ENCODE measurements at regions not wholly inside any gene's neighbourhood (a gene's known extent, or its start where the extent isn't known, plus 50 kb on each side); places are given as distances from the start of the nearest gene placed in this dataset.

DNA sequence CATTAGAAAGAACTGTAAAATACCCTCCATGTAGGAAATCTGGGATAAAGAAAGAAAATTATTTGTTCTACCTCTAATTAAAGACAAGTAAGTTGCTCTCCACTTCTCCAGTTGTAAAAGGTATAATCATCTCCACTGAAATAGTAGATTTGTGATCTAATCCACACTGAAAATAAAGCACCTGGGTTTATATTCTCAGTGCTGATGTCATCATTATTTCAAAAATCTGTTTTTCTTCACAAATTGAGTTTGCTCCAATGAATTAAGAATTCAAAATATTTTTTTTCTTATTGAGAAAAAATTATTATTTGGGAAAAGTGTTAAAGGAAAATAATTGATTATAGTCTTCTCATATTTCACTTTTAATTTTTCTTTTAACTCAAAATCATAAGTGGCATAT is 869.2 kb downstream of the SLC16A7 start (continued):
- TF ChIP-seq, protein P1, sequence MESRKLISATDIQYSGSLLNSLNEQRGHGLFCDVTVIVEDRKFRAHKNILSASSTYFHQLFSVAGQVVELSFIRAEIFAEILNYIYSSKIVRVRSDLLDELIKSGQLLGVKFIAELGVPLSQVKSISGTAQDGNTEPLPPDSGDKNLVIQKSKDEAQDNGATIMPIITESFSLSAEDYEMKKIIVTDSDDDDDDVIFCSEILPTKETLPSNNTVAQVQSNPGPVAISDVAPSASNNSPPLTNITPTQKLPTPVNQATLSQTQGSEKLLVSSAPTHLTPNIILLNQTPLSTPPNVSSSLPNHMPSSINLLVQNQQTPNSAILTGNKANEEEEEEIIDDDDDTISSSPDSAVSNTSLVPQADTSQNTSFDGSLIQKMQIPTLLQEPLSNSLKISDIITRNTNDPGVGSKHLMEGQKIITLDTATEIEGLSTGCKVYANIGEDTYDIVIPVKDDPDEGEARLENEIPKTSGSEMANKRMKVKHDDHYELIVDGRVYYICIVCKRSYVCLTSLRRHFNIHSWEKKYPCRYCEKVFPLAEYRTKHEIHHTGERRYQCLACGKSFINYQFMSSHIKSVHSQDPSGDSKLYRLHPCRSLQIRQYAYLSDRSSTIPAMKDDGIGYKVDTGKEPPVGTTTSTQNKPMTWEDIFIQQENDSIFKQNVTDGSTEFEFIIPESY (IDR thresholded peaks at IDR 0.05): no peak
- TF ChIP-seq RAD21 (IDR thresholded peaks at IDR 0.05): no peak
- no peak for TF ChIP-seq GABPA (IDR thresholded peaks at IDR 0.05 in 1 of 2, conservative IDR thresholded peaks at IDR 0.05 in 1 of 2)
- no peak for TF ChIP-seq YY1 (IDR thresholded peaks at IDR 0.05)
- no peak for TF ChIP-seq FOXA2 (IDR thresholded peaks at IDR 0.05)
- TF ChIP-seq, protein P2, sequence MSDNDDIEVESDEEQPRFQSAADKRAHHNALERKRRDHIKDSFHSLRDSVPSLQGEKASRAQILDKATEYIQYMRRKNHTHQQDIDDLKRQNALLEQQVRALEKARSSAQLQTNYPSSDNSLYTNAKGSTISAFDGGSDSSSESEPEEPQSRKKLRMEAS (IDR thresholded peaks at IDR 0.05): no peak
- no peak for TF ChIP-seq HNF4A (conservative IDR thresholded peaks at IDR 0.05)
- no peak for TF ChIP-seq FOXA1 (IDR thresholded peaks at IDR 0.05)

DNA sequence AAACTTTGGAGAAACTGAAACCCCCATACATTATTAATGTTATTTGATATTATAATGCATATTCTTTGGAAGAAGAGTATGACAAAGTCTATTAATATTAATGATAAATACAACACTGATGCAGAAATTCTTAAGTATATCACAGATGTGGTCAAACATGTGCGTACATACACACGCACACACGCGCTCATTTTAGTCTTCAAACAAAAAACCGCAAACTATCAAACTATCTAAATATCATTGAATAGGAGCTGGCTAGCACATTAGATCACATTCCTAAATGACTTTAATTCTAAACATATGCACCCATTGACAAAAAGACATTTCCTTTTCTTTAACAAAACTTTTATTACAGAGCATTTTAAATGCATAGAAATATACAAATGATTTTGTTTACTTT is 872.7 kb downstream of the SLC16A7 start:
- TF ChIP-seq, protein P1 (IDR thresholded peaks at IDR 0.05): no peak
- TF ChIP-seq, protein P3, sequence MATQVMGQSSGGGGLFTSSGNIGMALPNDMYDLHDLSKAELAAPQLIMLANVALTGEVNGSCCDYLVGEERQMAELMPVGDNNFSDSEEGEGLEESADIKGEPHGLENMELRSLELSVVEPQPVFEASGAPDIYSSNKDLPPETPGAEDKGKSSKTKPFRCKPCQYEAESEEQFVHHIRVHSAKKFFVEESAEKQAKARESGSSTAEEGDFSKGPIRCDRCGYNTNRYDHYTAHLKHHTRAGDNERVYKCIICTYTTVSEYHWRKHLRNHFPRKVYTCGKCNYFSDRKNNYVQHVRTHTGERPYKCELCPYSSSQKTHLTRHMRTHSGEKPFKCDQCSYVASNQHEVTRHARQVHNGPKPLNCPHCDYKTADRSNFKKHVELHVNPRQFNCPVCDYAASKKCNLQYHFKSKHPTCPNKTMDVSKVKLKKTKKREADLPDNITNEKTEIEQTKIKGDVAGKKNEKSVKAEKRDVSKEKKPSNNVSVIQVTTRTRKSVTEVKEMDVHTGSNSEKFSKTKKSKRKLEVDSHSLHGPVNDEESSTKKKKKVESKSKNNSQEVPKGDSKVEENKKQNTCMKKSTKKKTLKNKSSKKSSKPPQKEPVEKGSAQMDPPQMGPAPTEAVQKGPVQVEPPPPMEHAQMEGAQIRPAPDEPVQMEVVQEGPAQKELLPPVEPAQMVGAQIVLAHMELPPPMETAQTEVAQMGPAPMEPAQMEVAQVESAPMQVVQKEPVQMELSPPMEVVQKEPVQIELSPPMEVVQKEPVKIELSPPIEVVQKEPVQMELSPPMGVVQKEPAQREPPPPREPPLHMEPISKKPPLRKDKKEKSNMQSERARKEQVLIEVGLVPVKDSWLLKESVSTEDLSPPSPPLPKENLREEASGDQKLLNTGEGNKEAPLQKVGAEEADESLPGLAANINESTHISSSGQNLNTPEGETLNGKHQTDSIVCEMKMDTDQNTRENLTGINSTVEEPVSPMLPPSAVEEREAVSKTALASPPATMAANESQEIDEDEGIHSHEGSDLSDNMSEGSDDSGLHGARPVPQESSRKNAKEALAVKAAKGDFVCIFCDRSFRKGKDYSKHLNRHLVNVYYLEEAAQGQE (IDR thresholded peaks at IDR 0.05): no peak
- no peak for TF ChIP-seq HNF4G (IDR thresholded peaks at IDR 0.05)
- TF ChIP-seq RXRA (IDR thresholded peaks at IDR 0.05): no peak
- TF ChIP-seq SP1 (IDR thresholded peaks at IDR 0.05): no peak
- TF ChIP-seq, protein P4, sequence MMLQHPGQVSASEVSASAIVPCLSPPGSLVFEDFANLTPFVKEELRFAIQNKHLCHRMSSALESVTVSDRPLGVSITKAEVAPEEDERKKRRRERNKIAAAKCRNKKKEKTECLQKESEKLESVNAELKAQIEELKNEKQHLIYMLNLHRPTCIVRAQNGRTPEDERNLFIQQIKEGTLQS (IDR thresholded peaks at IDR 0.05): no peak
- H3K27me3 ChIP-seq (ENCODE audit: control insufficient read depth in 4 of 4, insufficient read depth in 4 of 4, low read length in 3 of 4): no peaks in the 10 kb centered on the region
- H3K4me3 ChIP-seq (ENCODE audit: low read depth in 1 of 3, low read length in 3 of 3): no peak overlapping the region
- no peaks in the 10 kb centered on the region for H3K9me3 ChIP-seq (ENCODE audit: control insufficient read depth in 4 of 4, low read length in 3 of 4)
- H3K4me1 ChIP-seq (ENCODE audit: control insufficient read depth in 4 of 4, insufficient read depth in 4 of 4, low read length in 3 of 4): no peaks in the 10 kb centered on the region
- no peak for DNase-seq (ENCODE audit: low spot score)
- no peaks in the 10 kb centered on the region for H3K36me3 ChIP-seq (ENCODE audit: control insufficient read depth in 4 of 4, insufficient read depth in 3 of 4, low read depth in 1 of 4, low read length in 3 of 4)
- WGBS: 95% methylated on average over 5 of the region's 5 CpGs
- no peak overlapping the region for H3K9ac ChIP-seq (ENCODE audit: low read depth in 1 of 2, low read length in 2 of 2)
- H3K27ac ChIP-seq (ENCODE audit: low read depth in 1 of 2, low read length in 2 of 2): no peak overlapping the region

DNA sequence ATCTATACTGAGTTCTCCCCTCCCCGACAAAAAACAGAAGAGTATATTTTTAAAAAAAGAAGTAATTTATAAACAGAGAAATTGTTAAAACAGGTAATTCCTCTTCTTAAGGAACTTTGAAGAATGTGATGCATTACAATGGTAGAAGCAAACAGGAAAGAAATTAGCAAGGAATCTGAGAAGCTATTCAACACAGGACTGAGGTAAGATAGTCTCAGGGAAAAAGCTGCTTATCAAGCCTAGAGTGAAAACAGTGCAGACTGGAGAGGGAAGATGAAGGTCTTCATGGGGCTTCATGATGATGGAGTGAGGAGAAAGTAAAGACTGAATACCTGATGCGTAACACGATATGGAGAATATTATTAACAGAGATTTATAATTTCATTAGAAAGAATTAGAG is 880.0 kb downstream of the SLC16A7 start:
- Histone ChIP-seq H3K27ac (ENCODE audit: low read depth in 1 of 2, low read length in 2 of 2) (no peak overlapping the region), H3K4me3 (ENCODE audit: low read depth in 1 of 3, low read length in 3 of 3) (no peak overlapping the region), H3K4me1 (ENCODE audit: control insufficient read depth in 4 of 4, insufficient read depth in 4 of 4, low read length in 3 of 4) (no peaks in the 10 kb centered on the region), H3K27me3 (ENCODE audit: control insufficient read depth in 4 of 4, insufficient read depth in 4 of 4, low read length in 3 of 4) (no peaks in the 10 kb centered on the region), H3K36me3 (ENCODE audit: control insufficient read depth in 4 of 4, insufficient read depth in 3 of 4, low read depth in 1 of 4, low read length in 3 of 4) (no peaks in the 10 kb centered on the region), H3K9me3 (ENCODE audit: control insufficient read depth in 4 of 4, low read length in 3 of 4) (no peaks in the 10 kb centered on the region), H3K9ac (ENCODE audit: low read depth in 1 of 2, low read length in 2 of 2) (no peak overlapping the region)
- WGBS: 83% methylated on average over 3 of the region's 3 CpGs
- DNase-seq (ENCODE audit: low spot score): no peak
- TF ChIP-seq HNF4A (conservative IDR thresholded peaks at IDR 0.05): no peak
- no peak for TF ChIP-seq YY1 (IDR thresholded peaks at IDR 0.05)
- no peak for TF ChIP-seq RXRA (IDR thresholded peaks at IDR 0.05)
- TF ChIP-seq TAF1 (conservative IDR thresholded peaks at IDR 0.05): no peak
- TF ChIP-seq, protein P4 (IDR thresholded peaks at IDR 0.05): no peak
- no peak for TF ChIP-seq GABPA (IDR thresholded peaks at IDR 0.05 in 1 of 2, conservative IDR thresholded peaks at IDR 0.05 in 1 of 2)
- no peak for TF ChIP-seq FOXA1 (IDR thresholded peaks at IDR 0.05)
- TF ChIP-seq HNF4G (IDR thresholded peaks at IDR 0.05): no peak
- TF ChIP-seq, protein P5, sequence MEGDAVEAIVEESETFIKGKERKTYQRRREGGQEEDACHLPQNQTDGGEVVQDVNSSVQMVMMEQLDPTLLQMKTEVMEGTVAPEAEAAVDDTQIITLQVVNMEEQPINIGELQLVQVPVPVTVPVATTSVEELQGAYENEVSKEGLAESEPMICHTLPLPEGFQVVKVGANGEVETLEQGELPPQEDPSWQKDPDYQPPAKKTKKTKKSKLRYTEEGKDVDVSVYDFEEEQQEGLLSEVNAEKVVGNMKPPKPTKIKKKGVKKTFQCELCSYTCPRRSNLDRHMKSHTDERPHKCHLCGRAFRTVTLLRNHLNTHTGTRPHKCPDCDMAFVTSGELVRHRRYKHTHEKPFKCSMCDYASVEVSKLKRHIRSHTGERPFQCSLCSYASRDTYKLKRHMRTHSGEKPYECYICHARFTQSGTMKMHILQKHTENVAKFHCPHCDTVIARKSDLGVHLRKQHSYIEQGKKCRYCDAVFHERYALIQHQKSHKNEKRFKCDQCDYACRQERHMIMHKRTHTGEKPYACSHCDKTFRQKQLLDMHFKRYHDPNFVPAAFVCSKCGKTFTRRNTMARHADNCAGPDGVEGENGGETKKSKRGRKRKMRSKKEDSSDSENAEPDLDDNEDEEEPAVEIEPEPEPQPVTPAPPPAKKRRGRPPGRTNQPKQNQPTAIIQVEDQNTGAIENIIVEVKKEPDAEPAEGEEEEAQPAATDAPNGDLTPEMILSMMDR (IDR thresholded peaks at IDR 0.05; ENCODE audit: low read depth, low read length, missing input control): no peak
- no peak for TF ChIP-seq JUND (IDR thresholded peaks at IDR 0.05)
- no peak for TF ChIP-seq SP1 (IDR thresholded peaks at IDR 0.05)
- TF ChIP-seq FOXA2 (IDR thresholded peaks at IDR 0.05): no peak
